NCI-H748 (cell line): ENCODE measurements at regions not wholly inside any gene's neighbourhood (a gene's known extent, or its start where the extent isn't known, plus 50 kb on each side); places are given as distances from the start of the nearest gene placed in this dataset.

Experiments
- DNase-seq: peaks from one replicate; lab custom pipeline; 2025; ENCODE audit not compliant: unreplicated experiment; lab: John Stamatoyannopoulos, UW

DNA sequence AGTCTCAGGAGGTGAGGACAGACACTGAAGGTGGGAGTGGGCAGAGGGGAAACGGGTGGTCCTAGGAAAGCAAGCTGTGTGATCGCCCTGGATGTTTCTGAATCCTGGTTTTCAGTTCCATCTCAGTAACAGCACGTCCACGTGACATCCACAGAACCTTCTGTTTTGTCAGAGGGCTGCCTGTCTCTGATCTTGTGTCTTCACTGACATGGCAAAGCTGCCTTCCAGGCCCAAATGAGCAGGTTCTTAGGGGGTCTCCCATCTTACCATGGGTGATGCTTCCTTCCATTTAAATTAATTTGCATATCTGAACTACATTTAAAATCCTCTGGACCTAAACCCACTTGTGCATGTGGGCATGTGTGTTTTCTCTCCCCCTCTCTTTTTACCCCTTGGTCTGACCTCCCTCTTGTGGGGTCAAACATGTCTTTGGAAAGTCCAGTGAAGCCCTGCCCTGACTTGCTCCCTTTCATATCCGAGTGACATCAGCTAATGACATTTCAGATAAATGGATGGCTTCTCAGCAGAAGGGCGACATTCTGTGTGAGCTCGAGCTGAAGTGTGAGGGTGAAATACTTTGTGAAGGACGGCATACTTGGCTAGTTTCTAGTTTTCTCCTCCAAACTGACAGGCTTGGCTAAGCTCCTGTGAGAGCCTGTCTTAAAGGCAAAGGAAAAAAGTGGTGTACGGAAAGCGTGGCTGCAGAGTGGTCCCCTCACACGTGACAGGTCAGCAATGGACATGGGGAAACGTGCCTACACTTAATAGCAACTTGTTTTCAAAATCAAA lies 204.8 kb upstream of the S1PR3 start:
- DNase-seq: no peak

DNA sequence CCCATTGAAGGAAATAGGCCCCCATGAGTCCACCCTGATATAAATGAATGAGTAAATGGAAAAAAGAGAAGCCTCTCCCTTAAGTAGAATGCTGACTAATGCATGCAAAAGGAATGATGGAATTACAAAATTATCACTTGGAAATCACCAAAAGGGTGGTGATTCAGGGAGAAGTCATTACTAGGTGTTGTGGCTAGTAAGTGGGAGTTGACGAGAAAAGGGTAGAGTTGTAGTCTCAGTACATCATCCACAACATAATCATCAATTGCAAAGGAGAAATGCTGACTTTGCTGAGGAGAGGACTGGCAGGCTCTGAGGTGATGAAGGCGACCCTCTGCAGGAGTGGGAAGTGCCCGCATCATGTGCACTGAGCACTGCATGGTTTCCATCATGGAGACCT lies 201.5 kb upstream of the S1PR3 start:
- DNase-seq: no peak

DNA sequence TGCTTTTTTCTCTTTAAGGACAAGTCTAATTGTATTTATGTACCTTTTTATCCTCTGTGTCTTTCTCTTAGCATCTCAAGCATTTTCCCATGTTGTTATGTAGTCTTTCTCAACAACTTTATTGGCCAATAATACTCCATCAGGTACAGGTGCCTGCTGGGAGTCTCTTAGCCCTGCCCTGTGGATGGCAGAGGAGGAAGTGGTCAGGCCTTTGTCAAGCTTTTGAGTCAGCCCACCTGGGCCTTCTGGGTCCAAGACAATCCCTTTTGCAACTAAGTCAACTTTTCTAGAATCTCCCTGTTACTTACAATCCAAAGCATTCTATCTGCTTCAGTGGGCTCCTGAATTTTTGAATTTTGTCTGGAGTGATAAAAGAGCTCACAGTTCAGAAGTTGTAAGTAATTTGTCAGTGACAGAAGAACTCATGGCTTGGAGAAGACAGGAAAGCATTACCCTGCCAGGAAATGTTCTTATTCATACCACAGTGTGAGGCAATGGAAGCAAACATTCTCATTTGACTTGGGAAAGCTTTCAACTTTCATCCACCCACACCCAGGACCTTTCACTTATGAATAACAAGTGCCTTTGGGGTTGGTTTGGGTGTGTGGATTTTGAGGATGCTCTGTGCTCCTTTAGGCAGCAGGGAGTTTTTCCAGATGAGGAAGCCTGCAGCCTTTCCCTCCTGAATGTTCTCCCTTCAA lies 200.0 kb upstream of the S1PR3 start:
- DNase-seq: no peak

DNA sequence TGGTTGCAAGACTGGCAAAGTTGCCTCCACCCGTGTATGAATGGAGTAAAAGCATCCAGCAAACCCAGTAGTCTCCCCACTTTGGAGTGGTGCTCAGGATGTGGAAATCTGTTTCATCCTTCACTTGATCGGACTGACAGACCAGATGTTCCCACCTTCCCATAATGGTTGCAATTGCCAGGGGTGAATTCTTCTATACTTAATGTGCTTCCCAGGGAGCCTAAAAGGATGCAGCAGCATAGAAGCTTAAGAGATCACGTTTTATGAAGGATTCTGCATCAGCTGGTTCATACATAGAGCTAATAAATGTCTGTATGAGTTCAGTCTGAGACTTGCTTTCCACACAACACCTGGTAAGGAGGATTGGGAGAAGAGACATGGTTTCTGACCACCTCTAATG lies 198.8 kb upstream of the S1PR3 start:
- DNase-seq: no peak

DNA sequence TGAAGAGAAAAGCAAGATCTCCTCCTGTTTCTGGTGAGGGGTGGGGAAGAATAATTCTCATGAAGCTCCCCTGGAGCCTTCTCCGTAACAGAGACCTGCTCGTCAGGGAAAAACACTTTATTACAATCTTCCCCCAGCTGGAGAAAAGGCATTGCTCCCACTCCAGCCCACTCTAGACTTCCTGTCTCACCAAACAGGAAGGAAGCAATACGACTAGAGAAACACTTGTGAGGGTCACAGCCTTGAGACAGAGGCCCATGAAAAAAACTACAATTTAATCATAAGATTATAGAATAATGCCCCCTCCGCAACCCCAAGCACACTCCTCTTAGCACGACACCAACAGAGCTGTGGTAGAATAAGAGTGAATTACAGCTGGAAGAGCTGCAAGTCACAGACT lies 197.2 kb upstream of the S1PR3 start:
- DNase-seq: no peak

DNA sequence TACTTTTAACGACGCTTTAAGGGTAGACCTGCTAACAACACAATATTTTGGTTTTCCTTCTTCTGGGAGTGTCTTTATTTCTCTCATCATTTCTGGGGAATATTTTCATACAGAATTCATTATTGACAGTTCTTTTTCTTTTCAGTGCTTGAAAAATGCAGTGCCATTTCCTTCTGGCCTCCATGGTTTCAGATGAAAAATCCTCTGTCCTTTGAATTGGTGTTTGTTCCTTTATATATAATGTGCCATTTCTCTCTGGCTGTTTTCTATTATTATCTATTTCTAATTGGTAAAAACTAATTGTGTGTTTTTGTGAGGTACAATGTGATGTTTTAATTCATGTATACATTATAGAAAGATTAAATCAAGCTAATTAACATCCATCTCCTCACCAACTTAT lies 194.3 kb upstream of the S1PR3 start:
- no peak for DNase-seq

DNA sequence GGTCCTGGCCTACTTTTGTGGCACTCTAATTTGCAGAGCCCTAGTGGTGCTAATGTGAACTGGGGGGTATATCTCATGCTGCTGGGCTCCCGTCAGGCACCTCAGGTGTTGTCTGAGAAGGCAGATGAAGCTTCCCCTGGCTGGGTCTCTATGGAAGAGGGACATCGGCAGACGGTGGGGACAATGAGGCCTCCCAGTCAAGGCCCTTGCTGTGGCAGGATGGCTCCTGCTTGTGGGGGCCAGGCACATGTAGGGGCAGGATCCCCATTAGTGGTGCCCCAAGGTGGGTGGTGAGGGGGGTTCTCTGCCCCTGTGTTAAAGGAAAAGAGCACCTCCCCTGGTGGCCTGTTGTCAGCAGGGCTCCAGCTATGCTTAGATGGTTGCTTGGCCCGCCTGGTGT lies 192.8 kb upstream of the S1PR3 start:
- DNase-seq: no peak

DNA sequence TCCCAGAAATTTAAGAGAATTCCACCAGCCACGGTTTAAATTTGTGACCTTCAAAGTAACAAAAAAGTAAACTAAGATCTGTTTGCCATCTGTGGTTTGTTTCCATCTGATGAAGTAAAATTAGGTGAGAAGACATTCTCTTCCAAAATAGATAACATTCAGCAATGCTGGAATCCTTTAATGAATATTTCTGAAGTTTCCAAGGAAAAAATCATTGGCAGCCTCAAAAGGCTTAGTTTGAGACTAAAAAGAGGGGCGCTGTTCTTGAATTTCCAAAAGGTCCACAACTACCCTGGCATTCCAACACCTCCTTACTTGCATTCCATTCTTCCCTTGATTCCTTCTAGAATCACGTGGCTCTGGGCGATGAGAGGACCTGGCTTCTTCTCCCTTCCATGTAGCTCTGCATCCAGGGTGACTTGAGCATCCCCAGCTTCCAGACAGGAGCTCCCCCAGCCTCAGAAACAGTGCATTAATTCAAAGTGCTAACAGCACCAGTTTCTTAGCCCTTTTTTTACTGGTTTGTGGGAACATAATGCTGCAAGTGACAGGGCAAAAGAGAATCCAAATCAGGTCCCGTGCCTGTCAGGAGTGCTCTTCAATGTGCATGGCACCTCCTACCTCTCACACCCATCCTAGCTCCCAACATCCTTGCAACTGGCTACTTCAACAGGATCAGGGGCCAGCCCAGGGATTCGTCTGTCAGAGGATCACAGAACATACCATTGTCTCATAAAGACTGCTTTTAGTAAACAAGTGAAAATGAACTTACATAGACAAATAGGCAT lies 191.5 kb upstream of the S1PR3 start:
- DNase-seq: no peak

DNA sequence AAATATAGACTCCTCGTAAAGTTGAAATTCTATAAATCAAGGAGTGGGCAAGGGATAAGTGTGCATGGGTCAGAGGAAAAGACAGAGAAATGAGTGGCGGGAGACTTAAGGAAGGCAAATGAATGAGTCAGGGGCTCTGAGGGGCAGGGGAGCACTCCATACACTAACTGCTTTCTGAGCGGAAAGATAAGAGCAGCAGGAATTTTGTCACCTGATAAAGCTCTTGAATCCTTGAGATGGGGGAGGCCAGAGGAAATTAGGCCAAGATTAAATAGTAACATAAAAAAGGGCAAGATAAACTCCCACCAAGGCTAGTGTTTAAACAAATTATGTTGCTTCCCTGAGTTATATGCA lies 191.0 kb upstream of the S1PR3 start:
- DNase-seq: no peak

DNA sequence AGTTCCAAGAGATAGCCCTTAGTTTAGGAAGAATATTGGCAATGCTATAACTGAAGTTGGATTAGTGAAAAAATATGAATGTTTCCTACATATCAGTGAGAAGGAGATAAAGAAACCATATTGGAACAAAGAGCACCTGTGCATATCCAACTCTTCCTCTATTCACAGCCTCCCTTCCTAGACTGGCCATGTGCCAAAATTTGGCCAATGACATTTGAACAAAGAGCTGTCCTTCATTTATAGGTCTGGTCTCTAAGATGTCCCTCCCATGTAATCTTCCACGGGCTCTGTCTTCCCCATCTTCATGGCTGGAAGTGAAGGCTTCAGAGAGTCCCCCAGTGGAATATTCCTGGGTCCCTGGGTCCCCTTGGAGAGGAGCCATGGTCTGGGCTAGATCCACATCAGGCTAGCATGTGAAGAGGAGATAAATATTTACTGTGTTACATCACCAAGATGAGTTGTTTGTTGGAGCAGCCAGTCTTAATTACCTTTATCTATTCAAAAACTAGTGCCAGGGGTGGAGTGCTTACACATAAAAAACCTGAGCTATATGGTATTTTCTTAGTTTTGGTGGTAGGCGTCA lies 190.0 kb upstream of the S1PR3 start:
- DNase-seq: peak; percentile 55

DNA sequence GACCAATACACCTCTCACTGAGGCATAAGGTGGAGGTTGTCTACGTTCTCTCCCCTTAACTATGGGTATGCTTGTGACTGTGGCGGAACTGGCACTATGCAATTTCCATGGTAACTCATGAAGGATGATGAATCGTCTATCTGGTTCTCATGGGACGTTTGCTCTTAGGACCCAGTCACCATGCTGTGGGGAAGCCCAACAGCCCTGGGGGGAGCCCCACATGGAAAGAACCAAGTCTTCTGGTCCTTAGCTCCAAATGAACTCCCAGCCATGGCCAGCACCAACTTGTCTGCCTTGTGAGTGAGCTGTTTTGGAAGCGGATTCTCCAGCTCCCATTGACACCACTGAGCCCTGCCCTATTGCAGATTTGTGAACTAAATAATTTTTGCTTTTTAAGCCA lies 188.7 kb upstream of the S1PR3 start:
- no peak for DNase-seq

DNA sequence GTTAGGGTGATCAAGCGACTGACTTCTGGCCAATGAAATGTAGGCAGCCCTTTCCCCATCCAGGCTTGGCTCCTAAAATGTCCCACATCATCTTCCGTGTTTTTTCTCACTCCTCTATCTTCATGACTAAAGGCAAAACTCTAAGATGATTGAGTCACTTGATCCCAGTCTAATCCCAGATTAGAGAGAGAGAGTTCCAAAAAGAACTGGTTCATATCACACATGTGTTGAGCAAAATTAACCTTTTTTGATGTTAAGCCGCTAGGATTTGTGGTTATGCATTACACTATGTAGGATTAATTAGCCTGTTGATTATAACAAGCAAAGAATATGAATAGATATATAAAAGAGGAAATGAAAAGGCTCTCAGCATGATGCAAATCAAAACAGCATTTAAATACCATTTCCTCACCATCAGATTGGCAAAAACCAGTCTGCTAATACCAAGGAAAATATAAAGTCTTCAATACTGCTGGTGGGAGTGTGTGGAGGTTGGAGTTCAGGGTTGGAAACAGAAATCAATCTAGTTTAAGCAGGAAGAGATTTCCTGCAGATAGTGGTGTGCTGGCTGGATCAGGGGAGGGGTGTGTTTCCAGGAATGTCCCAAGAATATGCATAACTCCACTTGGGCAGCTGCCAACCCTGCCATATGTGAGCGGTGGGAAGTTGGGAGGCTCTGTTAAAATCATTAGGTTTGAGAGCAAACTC lies 187.6 kb upstream of the S1PR3 start:
- no peak for DNase-seq

DNA sequence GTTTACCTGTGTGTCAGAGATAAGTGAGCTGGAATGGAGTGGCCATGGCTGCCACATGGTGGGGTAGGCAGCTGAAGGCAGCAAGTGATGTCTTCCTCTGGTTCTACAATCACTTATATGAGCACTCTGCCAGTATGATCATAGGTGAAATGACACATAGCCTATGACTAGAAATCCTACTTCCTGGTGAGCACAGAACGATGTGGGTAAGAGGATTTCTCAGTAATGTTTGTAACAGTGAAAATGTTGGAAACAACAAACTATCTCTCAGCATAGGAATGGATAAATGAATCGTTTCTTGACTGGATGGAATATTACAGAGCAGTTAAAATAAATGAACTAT lies 187.0 kb upstream of the S1PR3 start:
- DNase-seq: no peak

DNA sequence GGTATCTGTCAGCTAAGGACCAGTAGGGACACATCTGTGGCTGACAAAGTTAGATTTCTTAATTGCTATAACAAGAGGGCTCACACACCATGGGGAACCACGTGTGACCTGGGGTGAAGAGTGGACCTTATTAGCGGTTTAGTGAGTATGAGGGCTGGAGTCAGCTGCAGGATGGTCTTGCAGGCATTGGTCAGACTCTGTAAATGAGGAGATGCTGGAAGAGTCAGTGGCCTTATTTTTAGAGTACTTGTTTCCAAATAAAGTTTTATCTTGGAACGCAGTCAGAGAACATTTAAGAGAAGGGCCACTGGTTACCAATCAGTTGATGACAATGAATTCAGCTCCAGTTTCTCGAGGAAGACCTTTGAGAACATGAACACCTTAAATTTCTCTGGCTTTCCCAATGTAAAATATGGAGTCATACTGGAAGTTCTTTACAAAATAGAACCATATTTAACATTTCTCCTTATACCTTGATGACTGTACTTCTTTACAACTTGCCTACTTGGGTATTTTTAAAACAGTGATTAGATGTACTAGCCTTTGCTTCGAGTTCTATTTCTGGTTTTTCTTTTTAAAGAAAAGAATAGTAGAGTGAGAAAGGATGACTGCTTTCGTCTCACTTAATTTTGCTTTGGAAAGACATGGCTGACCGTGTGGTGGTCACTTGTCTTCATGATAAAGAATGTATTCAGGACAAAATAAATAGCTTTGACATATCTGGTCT lies 185.9 kb upstream of the S1PR3 start:
- no peak for DNase-seq

DNA sequence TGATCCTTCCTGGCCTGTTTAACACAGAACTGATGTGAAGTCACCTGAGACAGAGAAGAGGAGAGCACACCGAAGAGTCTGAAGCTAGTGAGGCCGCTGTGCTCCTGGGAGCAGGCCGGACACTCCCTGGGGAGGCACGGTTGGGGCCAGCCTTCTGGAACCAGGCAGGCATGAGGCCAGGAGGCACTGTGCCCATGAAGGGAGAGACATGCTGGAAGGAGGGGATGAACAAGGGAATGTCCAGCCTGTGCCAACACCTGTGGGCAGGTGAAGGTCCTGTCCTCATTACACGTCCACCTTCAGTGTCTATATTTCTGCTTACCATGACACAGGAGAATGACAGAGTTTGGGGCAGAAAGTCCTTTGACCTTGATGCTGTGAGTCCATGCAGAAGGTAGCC lies 183.8 kb upstream of the S1PR3 start:
- no peak for DNase-seq

DNA sequence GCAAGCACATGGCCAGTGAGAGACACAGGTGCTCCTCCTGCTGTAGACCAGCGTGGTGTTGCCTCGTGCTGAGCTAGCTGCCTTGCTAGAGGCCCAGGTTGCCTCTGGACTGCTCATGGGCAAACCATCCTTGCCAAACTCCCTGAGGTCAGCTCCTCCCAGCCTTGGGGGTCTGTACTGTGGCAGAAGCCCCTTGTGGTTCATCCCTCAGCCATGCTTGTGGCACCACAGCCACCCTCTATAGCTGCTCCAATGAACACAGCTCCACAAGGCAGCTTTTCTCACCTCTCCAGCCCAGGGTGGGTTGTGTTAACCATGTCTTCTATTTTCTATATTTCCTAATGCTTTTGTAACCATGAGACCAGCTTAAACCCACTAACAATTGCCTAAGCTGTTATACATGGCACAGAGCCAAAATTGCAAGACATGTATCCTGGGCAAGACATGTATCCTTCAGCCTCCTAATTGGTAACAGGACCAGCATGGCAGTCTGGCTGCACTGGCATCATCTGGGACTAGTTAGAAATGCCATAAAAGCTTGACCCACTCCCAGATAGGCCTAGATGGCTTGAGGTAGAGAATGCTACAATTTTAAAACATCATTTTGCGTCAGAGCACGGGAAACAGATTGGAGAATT lies 183.1 kb upstream of the S1PR3 start:
- peak; percentile 46 for DNase-seq

DNA sequence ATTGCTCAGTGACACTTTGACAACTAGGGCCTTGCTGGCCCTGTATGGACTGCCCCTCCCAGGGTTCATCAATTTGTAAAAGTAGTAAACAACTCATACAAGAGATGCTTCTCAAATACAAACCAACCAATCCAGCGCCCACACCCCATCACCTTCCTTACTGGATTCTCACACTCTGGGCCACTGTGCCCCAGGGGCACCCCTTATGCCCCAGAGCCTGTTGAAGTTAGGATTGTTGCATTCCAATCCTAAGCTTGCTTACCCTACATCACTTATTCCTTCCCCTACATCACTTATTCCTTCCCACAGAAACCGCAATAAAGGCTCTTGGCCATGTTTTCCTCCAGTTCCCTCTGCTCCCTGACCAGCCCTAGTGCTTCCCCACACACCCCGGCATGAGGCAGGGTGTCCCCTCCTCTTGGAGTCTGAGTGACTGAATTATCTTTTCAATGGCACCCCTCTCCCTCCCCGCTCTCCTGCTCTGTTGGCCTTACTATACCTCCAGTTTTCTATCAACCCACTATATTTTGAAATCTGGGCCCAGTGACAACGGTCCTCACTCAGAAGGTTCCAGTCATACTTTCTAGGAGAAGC lies 182.4 kb upstream of the S1PR3 start:
- no peak for DNase-seq

DNA sequence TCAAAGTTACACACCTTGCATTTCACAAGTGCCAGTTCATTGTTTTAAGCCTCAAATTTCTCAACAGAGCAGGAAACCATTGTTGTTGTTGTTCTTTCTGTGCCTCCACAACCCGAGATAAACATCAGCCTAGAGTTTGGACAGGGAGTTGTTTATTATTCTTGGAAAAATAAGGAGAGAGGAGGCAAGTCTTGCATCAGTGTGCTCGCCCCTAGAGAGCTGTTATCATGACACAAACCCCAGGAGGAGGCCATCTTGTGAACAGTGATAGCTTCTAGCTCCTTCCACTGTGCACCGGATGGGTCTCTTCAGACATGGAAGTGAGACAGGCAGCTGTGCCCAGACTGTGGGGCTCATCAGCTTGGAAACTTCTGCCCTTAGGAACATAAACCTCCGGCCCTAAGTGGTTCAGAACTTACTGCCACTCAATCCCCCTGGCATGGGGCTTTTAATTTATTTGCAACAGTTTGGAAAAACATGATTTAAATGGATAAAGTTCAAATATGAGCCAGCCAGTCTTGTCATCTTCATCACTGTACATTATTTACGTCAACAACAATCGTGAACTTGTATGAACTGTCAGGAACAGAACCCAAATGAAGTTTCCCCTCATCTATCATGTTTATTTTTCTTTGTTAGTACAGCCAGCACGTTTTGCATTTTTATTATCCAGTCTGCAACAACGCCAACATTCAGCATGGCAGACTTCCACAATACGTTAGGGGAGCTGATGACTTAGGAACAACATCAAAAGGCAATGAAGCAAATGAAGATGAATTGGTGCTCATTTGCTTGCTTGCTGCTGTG lies 181.7 kb upstream of the S1PR3 start:
- no peak for DNase-seq

DNA sequence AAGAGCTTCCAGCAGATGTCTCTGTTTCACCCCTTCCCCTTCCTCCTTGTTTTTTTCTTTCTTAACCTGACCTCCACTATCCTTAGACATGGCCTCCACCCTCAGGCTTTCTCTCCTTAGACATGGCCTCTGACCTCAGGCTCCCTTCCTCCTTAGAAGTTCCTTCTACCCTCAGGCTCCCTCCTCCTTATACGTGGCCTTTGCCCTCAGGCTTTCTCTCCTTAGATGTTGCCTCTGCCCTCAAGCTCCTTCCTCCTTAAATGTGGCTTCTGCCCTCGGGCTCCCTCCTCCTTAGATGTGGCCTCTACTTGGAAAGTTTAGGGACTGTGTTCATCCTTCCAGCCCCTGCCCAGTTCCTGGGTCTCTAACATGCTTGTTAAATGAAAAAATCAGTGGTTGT lies 180.4 kb upstream of the S1PR3 start:
- no peak for DNase-seq
